ENCODE measurements at regions not wholly inside any gene's neighbourhood (a gene's known extent, or its start where the extent isn't known, plus 50 kb on each side); places are given as distances from the start of the nearest gene placed in this dataset.

DNA sequence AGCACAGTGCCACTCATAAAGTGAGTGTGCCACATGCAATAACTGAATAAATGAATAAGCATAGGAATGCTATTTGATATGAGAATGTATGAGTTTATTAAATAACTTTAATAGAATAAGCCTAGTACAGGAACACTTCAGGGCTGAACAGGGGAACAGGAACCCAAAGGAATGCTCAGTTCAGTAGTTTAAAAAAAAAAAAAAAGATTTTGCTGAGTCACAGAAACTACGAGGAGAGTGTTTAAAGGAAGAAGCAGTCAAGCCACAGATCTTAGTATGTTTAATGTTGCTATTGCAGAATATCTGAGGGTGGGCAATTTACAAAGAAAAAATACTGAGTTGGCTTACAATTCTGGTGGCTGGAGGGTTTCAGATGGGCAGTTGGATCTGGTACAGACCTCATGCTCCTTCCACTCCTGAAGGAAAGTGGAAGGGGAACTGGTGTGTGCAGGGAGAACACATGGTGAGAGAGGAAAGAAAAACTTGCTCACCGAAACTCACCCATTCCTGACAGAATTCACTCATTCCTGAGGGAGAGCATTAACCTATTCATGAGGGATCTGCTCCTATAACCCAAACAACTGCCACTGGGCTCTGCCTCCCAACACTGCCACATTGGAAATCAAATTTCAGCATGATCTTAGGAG is 880.3 kb upstream of the MGAT4C start:
- H3K4me3 ChIP-seq (ENCODE audit: low read depth, low read length): no peak overlapping the region
- TF ChIP-seq, protein P1, sequence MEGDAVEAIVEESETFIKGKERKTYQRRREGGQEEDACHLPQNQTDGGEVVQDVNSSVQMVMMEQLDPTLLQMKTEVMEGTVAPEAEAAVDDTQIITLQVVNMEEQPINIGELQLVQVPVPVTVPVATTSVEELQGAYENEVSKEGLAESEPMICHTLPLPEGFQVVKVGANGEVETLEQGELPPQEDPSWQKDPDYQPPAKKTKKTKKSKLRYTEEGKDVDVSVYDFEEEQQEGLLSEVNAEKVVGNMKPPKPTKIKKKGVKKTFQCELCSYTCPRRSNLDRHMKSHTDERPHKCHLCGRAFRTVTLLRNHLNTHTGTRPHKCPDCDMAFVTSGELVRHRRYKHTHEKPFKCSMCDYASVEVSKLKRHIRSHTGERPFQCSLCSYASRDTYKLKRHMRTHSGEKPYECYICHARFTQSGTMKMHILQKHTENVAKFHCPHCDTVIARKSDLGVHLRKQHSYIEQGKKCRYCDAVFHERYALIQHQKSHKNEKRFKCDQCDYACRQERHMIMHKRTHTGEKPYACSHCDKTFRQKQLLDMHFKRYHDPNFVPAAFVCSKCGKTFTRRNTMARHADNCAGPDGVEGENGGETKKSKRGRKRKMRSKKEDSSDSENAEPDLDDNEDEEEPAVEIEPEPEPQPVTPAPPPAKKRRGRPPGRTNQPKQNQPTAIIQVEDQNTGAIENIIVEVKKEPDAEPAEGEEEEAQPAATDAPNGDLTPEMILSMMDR (IDR thresholded peaks at IDR 0.05; ENCODE audit: control insufficient read depth, extremely low read depth, insufficient read depth): no peak
- DNase-seq (ENCODE audit: low read depth): no peak

DNA sequence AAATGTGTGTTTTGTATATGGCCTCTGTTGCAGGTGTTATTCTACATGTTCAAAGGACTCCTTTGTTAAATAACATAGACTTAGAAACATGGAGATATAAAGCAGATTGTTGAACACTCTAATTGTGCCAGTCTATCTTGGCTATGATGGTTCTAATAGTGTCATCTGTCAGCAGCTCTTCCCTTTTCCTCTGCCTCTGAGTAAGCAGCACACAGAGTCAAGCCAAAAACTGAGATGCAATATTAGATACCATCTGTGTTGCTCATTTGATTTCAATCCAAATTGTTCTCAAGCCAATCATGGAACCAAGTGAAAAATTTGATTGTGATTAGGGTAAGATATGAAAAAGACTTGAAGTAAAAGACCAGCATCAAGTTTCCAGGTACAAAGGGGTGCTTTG is 871.1 kb upstream of the MGAT4C start:
- DNase-seq (ENCODE audit: low read depth): no peak
- TF ChIP-seq, protein P1 (IDR thresholded peaks at IDR 0.05; ENCODE audit: control insufficient read depth, extremely low read depth, insufficient read depth): no peak
- no peak overlapping the region for H3K4me3 ChIP-seq (ENCODE audit: low read depth, low read length)

DNA sequence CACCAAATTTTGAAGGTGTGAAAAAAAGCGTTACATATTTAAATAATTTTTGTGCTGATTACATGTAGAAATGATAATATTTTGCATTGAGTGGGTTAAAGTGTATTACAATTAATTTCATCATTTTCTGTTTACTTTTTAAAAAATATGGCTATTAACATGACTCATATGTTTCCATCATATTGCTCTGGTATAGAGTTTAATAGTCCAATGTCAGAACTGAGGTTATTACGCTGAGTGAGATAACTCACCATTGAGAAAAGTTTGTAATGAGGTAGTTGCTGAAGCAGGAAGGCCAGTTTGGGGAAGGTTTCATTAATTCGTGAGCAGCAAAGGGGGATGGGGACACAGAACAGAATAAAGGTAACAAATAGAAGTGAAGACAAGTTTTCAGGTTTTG is 865.7 kb upstream of the MGAT4C start:
- H3K4me3 ChIP-seq (ENCODE audit: low read depth, low read length): no peak overlapping the region
- no peak for DNase-seq (ENCODE audit: low read depth)
- TF ChIP-seq, protein P1 (IDR thresholded peaks at IDR 0.05; ENCODE audit: control insufficient read depth, extremely low read depth, insufficient read depth): no peak

DNA sequence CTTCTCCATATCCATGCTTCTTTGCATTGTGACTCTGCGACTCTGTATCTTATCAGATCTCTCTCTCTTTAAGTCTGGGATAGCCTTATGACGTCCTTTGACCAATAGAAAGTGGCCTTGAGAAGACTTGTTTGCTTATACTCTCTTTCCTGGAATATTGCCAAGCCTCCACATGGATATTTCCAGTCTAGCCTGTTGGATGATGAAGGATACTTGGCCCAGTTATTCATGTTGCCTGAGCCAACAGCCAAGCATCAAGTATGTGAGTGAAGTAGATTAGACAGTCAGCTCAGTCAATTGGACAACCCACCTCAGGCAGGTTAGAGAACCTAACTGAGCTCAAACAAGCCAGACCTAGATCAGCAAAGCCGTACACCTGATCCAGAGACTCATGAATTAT is 864.2 kb upstream of the MGAT4C start:
- no peak overlapping the region for H3K4me3 ChIP-seq (ENCODE audit: low read depth, low read length)
- TF ChIP-seq, protein P1 (IDR thresholded peaks at IDR 0.05; ENCODE audit: control insufficient read depth, extremely low read depth, insufficient read depth): no peak
- peak; percentile 83 for DNase-seq (ENCODE audit: low read depth)

DNA sequence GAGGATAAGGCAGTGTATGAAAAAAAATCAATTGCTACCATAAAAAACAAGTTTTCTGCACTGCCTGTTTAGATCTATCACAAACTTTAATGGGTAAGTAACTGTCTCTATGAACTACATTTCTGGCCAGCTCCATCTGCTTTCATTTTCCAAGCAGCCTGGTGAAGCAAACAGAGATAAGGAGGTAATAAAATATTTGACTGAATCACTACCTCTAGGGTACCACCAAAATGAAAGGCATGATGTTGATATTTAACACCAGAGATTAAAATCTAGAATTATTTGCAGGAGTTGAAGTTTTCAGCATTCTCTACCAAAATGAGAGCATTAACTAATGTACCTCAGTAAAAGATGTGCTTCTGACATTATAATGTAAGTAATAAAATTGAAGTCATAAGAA is 863.5 kb upstream of the MGAT4C start:
- TF ChIP-seq, protein P1 (IDR thresholded peaks at IDR 0.05; ENCODE audit: control insufficient read depth, extremely low read depth, insufficient read depth): no peak
- no peak for DNase-seq (ENCODE audit: low read depth)
- no peak overlapping the region for H3K4me3 ChIP-seq (ENCODE audit: low read depth, low read length)

DNA sequence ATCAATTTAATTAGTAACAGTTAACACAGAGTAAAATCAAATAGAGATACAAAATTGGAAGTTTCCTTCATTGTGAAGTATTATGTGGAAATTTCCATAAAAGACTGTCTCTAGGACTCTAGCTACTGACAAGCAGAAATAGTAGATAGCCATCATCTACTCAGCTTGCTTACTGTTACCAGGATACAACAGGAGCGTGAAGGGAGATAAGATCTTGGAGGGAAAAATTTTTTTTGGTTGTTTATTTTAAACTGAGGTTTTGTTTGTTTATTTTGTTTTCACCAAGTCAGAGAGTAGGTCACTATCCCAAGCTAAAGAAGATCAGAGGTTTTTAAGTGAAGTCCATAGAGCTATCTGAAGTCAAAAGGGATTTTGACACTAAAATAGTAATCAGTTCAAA is 861.3 kb upstream of the MGAT4C start:
- DNase-seq (ENCODE audit: low read depth): no peak
- TF ChIP-seq, protein P1 (IDR thresholded peaks at IDR 0.05; ENCODE audit: control insufficient read depth, extremely low read depth, insufficient read depth): no peak
- no peak overlapping the region for H3K4me3 ChIP-seq (ENCODE audit: low read depth, low read length)

DNA sequence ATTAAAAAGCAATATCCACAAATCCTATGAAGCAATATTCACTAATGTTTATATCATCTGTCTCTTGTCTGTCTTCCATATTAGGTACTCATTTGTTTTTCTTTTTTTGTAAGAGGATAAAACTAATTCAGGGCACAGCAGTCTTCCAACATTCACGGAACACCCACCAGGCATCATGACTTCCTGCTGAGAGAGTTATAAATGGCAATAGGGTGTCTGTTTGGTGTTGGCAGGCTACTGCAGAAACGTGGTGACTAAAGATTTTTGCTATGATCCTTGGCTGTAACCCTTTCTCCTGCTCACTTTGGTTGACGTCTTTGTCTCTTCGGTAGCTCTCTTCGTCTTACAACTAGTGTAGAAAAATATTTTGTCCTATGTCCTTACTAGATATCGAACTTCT is 860.6 kb upstream of the MGAT4C start:
- TF ChIP-seq, protein P1 (IDR thresholded peaks at IDR 0.05; ENCODE audit: control insufficient read depth, extremely low read depth, insufficient read depth): no peak
- DNase-seq (ENCODE audit: low read depth): no peak
- H3K4me3 ChIP-seq (ENCODE audit: low read depth, low read length): no peak overlapping the region
